Globus pallidus (tissue), 1 donor: ENCODE measurements at regions not wholly inside any gene's neighbourhood (a gene's known extent, or its start where the extent isn't known, plus 50 kb on each side); places are given as distances from the start of the nearest gene placed in this dataset.

Experiments used
- DNase-seq: peaks from one replicate; pipeline ENCODE4 v3.0.0-alpha.2; 2015; ENCODE audit warnings: low spot score

DNA sequence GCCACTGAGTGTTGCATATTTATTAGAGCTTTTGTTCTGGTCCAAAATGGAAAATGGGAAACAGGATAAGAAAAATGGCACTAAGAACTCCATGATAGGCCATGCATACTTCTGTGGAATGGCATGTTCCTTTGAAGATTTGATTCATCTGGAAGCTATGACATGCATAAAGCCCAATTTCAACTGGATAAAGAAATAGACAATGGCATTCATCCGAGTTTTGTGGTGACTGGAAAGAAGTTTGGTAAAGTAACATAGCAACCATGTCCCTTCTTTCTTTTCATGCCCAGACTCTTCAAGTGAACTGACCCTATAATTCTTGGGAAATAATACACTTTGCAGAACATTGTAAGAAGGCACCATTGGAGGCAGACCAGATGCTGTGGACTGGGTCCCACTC, 368.4 kb upstream of the IL12A start:
- DNase-seq, result no peak

- DNase-seq, result no peak
These were observed 367.8 kb upstream of the IL12A start for GRCh38 chr3:159620873-159621272.

DNA sequence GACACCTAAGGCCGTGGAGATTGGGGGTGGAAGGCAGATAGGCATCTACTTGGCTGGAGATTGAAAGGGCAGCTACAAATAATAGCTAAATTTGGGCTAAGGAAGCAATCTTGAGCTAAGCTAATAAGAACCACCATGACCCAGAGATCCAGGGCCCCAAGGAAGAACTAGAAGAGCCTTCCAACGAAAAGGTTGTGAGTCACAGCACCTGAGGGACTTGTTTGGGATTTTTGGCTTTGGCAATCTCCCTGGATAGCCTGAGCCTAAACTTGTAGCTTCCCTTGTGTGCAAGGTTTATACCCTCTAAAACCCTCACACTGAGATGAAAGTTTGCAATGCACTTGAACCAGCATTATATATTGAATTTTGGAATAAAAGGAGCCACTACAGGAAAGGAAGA, 364.0 kb upstream of the IL12A start:
- no peak for DNase-seq

DNA sequence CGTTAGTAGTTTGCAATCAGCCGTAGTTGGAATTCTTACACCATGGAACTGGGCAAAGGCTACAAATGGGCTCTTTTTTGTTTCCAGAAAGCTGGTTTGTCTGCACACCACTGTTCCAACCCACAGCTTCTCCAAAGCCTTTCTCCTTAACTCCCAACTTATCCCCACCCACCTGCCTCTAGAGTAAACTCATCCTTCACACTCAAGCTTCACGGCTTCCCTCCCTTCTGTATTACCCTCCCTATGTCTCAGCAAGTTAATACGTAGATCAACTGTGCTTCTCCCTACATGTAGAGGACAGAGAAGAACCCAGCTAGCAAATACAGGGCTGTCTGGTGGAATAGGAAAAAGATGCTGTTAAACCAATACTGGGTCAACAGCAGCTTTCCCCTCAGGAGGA, 363.0 kb upstream of the IL12A start:
- no peak for DNase-seq

- no peak for DNase-seq
These were observed 362.0 kb upstream of the IL12A start for GRCh38 chr3:159626598-159626997.

GRCh38 chr3:159627229-159627628, 361.4 kb upstream of the IL12A start:
- DNase-seq, result no peak

- no peak for DNase-seq
These were observed 361.0 kb upstream of the IL12A start for GRCh38 chr3:159627634-159628033.

DNA sequence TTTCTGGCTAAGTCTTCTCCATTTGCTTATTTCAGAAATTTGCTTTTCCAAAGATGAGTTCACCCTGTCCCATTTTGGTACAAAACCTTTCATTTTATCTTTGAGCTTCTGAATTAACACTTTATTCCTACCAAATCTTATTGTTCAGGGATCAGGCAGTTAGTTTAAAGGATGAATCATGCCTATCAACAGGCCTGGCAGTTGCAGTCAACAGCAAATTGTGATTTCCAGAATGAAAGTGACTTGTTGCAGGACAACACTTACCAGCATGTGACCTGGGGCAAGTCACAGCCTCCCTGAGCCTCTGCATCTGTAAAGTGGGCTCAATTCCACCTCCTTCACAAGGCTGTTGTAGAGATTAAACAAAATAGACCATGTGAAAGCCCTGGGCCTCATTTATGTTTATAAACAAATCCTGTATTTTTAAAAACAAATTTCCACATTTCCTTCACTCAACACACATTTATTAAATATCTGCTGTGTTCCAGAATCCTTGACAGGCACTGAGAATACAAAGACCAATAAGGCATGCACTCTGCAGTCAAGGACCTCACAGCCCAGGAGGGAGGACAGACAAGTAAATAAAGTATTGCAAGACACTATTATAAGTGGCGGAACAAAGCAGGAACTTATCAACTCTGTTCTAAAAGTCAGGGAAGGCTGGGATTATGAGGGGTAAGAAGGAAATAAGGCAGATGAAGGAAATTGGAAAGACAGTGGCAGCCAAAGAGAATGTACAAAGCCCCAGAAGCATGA, 359.1 kb upstream of the IL12A start:
- no peak for DNase-seq

GRCh38 chr3:159631226-159631625, 357.4 kb upstream of the IL12A start:
- no peak for DNase-seq

- DNase-seq, result no peak
These were observed 356.5 kb upstream of the IL12A start for GRCh38 chr3:159632128-159632527.

DNA sequence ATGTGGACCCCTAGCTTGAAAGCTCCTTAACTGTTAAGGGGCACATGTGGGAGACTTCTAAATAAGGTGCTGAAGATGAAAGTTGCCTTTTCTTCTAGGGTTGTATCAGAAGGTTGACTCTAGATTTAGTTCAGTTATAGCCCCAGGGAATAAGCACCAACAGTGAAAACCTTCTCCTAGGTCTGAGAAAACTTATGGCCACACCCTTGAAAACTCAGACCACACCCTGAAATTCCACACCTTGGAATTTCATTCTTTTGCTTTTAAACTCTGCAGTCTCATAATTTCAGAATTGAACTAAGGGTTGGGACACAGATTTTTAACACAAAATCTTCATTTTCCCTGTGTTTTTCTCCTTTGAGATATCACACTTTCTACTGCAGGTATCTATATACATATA, 355.8 kb upstream of the IL12A start:
- DNase-seq, result no peak

GRCh38 chr3:159634483-159634882, 354.2 kb upstream of the IL12A start:
- no peak for DNase-seq

GRCh38 chr3:159635047-159635641, 353.5 kb upstream of the IL12A start:
- no peak for DNase-seq

- DNase-seq, result no peak
These were observed 350.6 kb upstream of the IL12A start for GRCh38 chr3:159637883-159638542.

- DNase-seq, result no peak
These were observed 348.4 kb upstream of the IL12A start for GRCh38 chr3:159640225-159640624.

DNA sequence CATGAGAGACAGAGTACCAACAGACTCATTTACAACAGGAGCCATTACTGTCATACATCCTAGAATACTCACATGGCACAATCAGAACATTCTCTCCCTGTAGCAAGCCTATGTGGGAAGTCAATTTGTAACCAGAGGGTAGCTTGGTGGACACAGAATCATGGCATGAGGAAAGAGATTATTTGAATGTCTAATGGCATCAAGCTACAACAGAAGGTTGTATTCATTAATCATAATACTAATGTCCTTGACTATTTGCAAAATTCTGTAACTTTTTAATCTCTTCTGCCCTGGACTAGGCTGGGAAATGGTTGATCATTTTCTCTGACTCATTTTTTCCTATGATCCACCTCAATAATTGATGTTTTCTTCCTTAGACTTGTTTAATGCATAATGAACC, 345.2 kb upstream of the IL12A start:
- DNase-seq, result no peak

- DNase-seq, result no peak
These were observed 342.8 kb upstream of the IL12A start for GRCh38 chr3:159645874-159646273.

- DNase-seq, result peak; percentile 2
These were observed 338.7 kb upstream of the IL12A start for GRCh38 chr3:159649951-159650350.

DNA sequence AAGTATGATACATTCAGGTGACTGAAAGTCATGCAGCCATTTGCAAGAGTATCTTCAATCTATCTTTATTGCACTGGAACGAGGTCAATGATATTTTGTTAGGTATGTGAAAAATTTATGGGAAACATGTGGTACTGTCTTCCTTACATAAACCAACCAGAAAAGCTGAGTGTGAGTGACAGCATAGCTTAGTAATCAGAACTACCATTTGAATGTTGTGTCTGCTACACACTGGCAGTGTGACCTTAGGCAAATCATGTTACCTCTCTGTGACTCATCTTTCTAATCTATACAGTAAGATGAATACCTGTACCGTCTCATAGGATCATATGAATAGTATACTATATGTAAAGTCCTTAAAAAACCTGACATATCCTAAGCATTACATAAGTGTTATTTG, 337.9 kb upstream of the IL12A start:
- DNase-seq, result no peak

DNA sequence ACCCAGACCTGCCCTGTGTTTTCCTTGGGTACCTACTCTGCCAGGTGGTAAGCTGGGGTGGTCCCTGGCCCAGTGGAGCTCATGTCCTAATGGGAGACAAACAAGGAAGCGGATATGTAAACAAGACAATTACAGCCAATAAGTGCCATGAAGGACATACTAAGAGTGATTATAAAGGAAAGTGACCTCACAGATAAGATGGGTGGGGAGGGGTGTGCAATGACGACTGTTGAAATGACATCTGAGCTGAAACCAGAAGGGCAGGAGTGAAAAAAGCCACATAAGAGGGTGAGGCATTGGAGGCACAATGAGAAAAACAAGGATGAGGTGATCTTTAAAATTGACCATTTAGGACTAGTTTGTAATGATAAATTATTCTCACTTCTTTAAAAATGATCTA, 336.2 kb upstream of the IL12A start:
- DNase-seq, result no peak

GRCh38 chr3:159654183-159655134, 334.2 kb upstream of the IL12A start:
- no peak for DNase-seq

- DNase-seq, result no peak
These were observed 333.4 kb upstream of the IL12A start for GRCh38 chr3:159655202-159655601.
